ENCODE measurements at regions not wholly inside any gene's neighbourhood (a gene's known extent, or its start where the extent isn't known, plus 50 kb on each side); places are given as distances from the start of the nearest gene placed in this dataset.

- H3K36me3 ChIP-seq (replicated peaks in 1 of 2; ENCODE audit: control insufficient read depth in 1 of 2, insufficient read depth in 2 of 2, low read length in 2 of 2): no peaks in the 10 kb centered on the region
- H3K4me2 ChIP-seq (replicated peaks; ENCODE audit: extremely low read depth, low read length, poor library complexity, severe bottlenecking): no peak overlapping the region
- H3K9me3 Mint-ChIP-seq: peaks cover 0 to 2% (median 0%) of the 10 kb centered on the region in 7 donors
- no peak for TF ChIP-seq CTCF (IDR thresholded peaks at IDR 0.05)
- no peaks in the 10 kb centered on the region for H4K20me1 ChIP-seq (ENCODE audit: insufficient read depth, low read length)
- H2AFZ ChIP-seq (ENCODE audit: insufficient read depth, low read depth, low read length, poor library complexity, severe bottlenecking): no peak overlapping the region
- H3K4me3 Mint-ChIP-seq: no peak overlapping the region
- WGBS (ENCODE audit: insufficient coverage): 100% methylated on average over 1 of the region's 6 CpGs
- no peak overlapping the region for H3K4me3 ChIP-seq (replicated peaks in 1 of 3; ENCODE audit: low read depth in 2 of 3, low read length in 3 of 3)
- no peak overlapping the region for H3K27ac ChIP-seq (ENCODE audit: low read depth in 1 of 2, low read length in 2 of 2)
- peaks cover 16% of the 10 kb centered on the region for H3K4me1 Mint-ChIP-seq
- no peak overlapping the region for H3K9ac ChIP-seq (ENCODE audit: insufficient read depth, low read length, poor library complexity, severe bottlenecking)
- H3K36me3 Mint-ChIP-seq: peaks cover 0 to 1% of the 10 kb centered on the region in 2 donors
- no peaks in the 10 kb centered on the region for H3K9me3 ChIP-seq (replicated peaks in 1 of 2; ENCODE audit: control insufficient read depth in 1 of 2, insufficient read depth in 1 of 2, low read length in 2 of 2)
- no peak for DNase-seq
- no peaks in the 10 kb centered on the region for H3K27me3 ChIP-seq (ENCODE audit: control insufficient read depth in 2 of 2, insufficient read depth in 2 of 2, low read length in 2 of 2)
- no peaks in the 10 kb centered on the region for H3K79me2 ChIP-seq (ENCODE audit: insufficient read depth, low read length)
- no peaks in the 10 kb centered on the region for H3K27me3 Mint-ChIP-seq (ENCODE audit: low read depth in 3 of 3)
- no peaks in the 10 kb centered on the region for H3K4me1 ChIP-seq (ENCODE audit: control insufficient read depth in 1 of 2, insufficient read depth in 2 of 2, low read length in 2 of 2)
- H3K27ac Mint-ChIP-seq: no peak overlapping the region
- intact Hi-C loops (cut with micrococcal nuclease): loop anchor here in 1 of 2 donors (10.0 kb wide), 1 partner anchor 46 kb away; no protein-coding TSS in a partner anchor
Measured at GRCh38 chr1:234698686-234699085, 88.7 kb upstream of the IRF2BP2 start.

- Histone ChIP-seq H3K27me3 (ENCODE audit: control insufficient read depth in 2 of 2, insufficient read depth in 2 of 2, low read length in 2 of 2) (no peaks in the 10 kb centered on the region), H3K4me1 (ENCODE audit: control insufficient read depth in 1 of 2, insufficient read depth in 2 of 2, low read length in 2 of 2) (no peaks in the 10 kb centered on the region), H3K4me2 (replicated peaks; ENCODE audit: extremely low read depth, low read length, poor library complexity, severe bottlenecking) (no peak overlapping the region), H3K36me3 (replicated peaks in 1 of 2; ENCODE audit: control insufficient read depth in 1 of 2, insufficient read depth in 2 of 2, low read length in 2 of 2) (no peaks in the 10 kb centered on the region), H3K9ac (ENCODE audit: insufficient read depth, low read length, poor library complexity, severe bottlenecking) (no peak overlapping the region), H3K79me2 (ENCODE audit: insufficient read depth, low read length) (no peaks in the 10 kb centered on the region), H2AFZ (ENCODE audit: insufficient read depth, low read depth, low read length, poor library complexity, severe bottlenecking) (no peak overlapping the region), H3K4me3 (replicated peaks in 1 of 3; ENCODE audit: low read depth in 2 of 3, low read length in 3 of 3) (no peak overlapping the region), H3K27ac (ENCODE audit: low read depth in 1 of 2, low read length in 2 of 2) (no peak overlapping the region), H4K20me1 (ENCODE audit: insufficient read depth, low read length) (no peaks in the 10 kb centered on the region), H3K9me3 (replicated peaks in 1 of 2; ENCODE audit: control insufficient read depth in 1 of 2, insufficient read depth in 1 of 2, low read length in 2 of 2) (no peaks in the 10 kb centered on the region)
- intact Hi-C loops (cut with micrococcal nuclease): loop anchor here in 1 of 2 donors (10.0 kb wide), 1 partner anchor 47 kb away; no protein-coding TSS in a partner anchor
- H3K4me3 Mint-ChIP-seq: no peak overlapping the region
- no peak for DNase-seq
- 100% methylated on average over 6 of the region's 8 CpGs for WGBS (ENCODE audit: insufficient coverage)
- no peak for TF ChIP-seq CTCF (IDR thresholded peaks at IDR 0.05)
- peaks cover 0 to 2% (median 0%) of the 10 kb centered on the region in 7 donors for H3K9me3 Mint-ChIP-seq
- H3K27me3 Mint-ChIP-seq (ENCODE audit: low read depth in 3 of 3): no peaks in the 10 kb centered on the region
- peaks cover 16% of the 10 kb centered on the region for H3K4me1 Mint-ChIP-seq
- H3K36me3 Mint-ChIP-seq: peaks cover 0 to 1% of the 10 kb centered on the region in 2 donors
- peak overlapping the region in 1 of 7 donors; percentile 32 for H3K27ac Mint-ChIP-seq
Measured at GRCh38 chr1:234697741-234698140, 87.8 kb upstream of the IRF2BP2 start.

All from CD14-positive monocyte (primary cell).